ENCODE measurements at regions not wholly inside any gene's neighbourhood (a gene's known extent, or its start where the extent isn't known, plus 50 kb on each side); places are given as distances from the start of the nearest gene placed in this dataset.
A peak's percentile ranks its signal among the peaks of the same experiment; 100 is the strongest.

- no peak for TF ChIP-seq ETS1 (IDR thresholded peaks at IDR 0.05)
- no peak for TF ChIP-seq NANOG (IDR thresholded peaks at IDR 0.05; ENCODE audit: borderline replicate concordance)
- TF ChIP-seq ZNF331 (CRISPR knock-in tag; IDR thresholded peaks at IDR 0.05; ENCODE audit: low read depth) = no peak
- no peak for TF ChIP-seq ZNF462 (CRISPR knock-in tag; IDR thresholded peaks at IDR 0.05)
Observed at GRCh38 chr5:144945503-144945902, 774.8 kb downstream of the KCTD16 start (continued).

GRCh38 chr5:144944936-144945335 is 774.3 kb downstream of the KCTD16 start:
- Mint-ChIP-seq H3K27me3 (ENCODE audit: insufficient read depth, low read depth, poor library complexity) (no peaks in the 10 kb centered on the region), H3K9me3 (no peaks in the 10 kb centered on the region), H3K27ac (no peak overlapping the region), H3K4me3 (no peak overlapping the region), H3K36me3 (ENCODE audit: low read depth) (no peaks in the 10 kb centered on the region), H3K4me1 (peaks cover 10% of the 10 kb centered on the region)
- no peak overlapping the region for H3K4me2 ChIP-seq
- no peaks in the 10 kb centered on the region for H3K9me2 ChIP-seq (ENCODE audit: insufficient read depth)
- H2AFZ ChIP-seq = peak overlapping the region; percentile 47; the same call in 1 of the 2 replicates
- no peaks in the 10 kb centered on the region for H3K36me3 ChIP-seq (ENCODE audit: insufficient read depth)
- DNase-seq (ENCODE audit: low spot score) = no peak
- H3K27ac ChIP-seq (ENCODE audit: low read depth) = no peak overlapping the region
- no peaks in the 10 kb centered on the region for H3K79me2 ChIP-seq (replicated peaks; ENCODE audit: insufficient read depth)
- no peaks in the 10 kb centered on the region for H3F3A ChIP-seq (replicated peaks; ENCODE audit: low read depth)
- H3K27me3 ChIP-seq (ENCODE audit: insufficient read depth) = no peaks in the 10 kb centered on the region
- no peak overlapping the region for H3K4me3 ChIP-seq
- no peaks in the 10 kb centered on the region for H4K20me1 ChIP-seq (replicated peaks; ENCODE audit: insufficient read depth)
- peaks cover 16% of the 10 kb centered on the region for H3K4me1 ChIP-seq (ENCODE audit: insufficient read depth)
- ATAC-seq = no peak
- TF ChIP-seq EZH2phosphoT487 (IDR thresholded peaks at IDR 0.05; ENCODE audit: unreplicated experiment) (no peak), JUNB (IDR thresholded peaks at IDR 0.05; ENCODE audit: unreplicated experiment) (no peak), CREB1 (CRISPR knock-in tag; IDR thresholded peaks at IDR 0.05; ENCODE audit: low read depth) (no peak), ZNF462 (CRISPR knock-in tag; IDR thresholded peaks at IDR 0.05) (no peak)

Data from GM23338 (cell line).